ENCODE measurements at regions not wholly inside any gene's neighbourhood (a gene's known extent, or its start where the extent isn't known, plus 50 kb on each side); places are given as distances from the start of the nearest gene placed in this dataset.

DNA sequence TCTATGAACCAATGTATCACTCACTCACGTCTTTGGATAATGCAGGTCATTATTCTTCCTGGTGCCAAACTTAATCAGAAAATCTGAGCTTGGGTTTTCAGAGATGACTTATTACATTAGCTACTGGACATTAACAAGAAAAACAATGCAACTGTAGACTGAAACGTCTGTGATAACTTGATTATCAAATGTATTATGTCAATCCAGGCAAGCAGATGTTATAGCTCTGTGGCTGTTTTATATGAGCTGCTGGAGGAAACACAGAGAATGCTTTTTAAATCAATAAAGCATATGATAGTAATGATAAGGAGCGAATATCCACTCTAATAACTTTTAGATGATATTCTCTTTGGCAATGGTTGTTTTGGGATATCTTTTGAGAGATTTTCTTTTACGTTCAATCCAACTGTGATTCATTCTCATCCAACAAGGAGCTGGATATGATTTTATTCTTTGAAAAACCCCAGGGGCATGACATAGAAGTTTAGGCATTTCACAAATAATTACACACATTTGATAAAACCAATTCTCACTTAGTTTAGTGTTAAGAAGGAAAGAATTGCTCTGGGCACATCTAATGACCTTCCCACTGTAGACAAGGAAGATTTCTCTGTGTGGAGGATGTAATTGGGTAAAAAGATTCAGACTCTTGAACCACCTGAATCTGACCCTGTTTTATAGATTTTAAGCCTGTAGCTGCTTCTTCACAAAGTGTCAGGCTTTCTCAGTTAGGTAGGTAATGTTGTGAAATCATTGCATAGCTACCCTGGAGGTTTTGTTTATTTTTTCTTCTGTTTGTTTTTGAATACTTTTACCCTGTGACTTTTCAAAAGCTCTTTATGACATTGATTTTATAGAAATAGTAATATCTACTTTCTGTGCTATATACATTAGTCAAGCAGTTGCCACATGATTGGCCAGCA, 1124.7 kb downstream of the DNAJB9 start:
- TF ChIP-seq CTCF (conservative IDR thresholded peaks at IDR 0.05; ENCODE audit: low read depth, low read length) (no peak), EZH2 (IDR thresholded peaks at IDR 0.05; ENCODE audit: low read length, unreplicated experiment) (no peak), EZH2phosphoT487 (IDR thresholded peaks at IDR 0.05; ENCODE audit: borderline replicate concordance, low read length) (no peak)

All from PC-3 (cell line).